ENCODE measurements at regions not wholly inside any gene's neighbourhood (a gene's known extent, or its start where the extent isn't known, plus 50 kb on each side); places are given as distances from the start of the nearest gene placed in this dataset.

DNA sequence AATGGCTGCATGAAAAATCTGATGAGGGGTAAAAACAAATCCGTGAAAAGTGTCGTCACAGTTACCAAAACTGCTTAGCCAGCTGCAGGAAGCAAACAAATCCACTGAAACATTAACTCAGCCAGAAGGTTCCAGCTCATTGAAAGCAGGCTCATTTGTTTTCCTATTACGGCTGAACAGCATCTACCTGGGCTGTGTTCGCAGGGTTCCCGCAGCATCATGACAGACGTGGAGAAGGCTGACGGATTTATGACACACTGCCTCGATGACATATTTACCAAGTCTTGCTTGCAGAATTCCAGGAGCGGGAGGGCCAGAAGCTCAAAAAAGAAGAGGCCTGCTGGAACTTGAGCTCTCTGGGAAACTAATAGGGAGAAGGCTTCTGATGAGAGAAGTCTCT lies 781.1 kb downstream of the RAB28 start:
- no peak for TF ChIP-seq RBFOX2 (IDR thresholded peaks at IDR 0.05; ENCODE audit: low read depth, low read length)
- TF ChIP-seq HDAC2 (CRISPR knock-in tag; IDR thresholded peaks at IDR 0.05), result no peak
- TF ChIP-seq, protein P1, sequence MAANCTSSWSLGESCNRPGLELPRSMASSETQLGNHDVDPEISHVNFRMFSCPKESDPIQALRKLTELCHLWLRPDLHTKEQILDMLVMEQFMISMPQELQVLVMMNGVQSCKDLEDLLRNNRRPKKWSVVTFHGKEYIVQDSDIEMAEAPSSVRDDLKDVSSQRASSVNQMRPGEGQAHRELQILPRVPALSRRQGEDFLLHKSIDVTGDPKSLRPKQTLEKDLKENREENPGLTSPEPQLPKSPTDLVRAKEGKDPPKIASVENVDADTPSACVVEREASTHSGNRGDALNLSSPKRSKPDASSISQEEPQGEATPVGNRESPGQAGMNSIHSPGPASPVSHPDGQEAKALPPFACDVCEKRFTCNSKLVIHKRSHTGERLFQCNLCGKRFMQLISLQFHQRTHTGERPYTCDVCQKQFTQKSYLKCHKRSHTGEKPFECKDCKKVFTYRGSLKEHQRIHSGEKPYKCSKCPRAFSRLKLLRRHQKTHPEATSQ (CRISPR knock-in tag; IDR thresholded peaks at IDR 0.05; ENCODE audit: borderline replicate concordance), result no peak
- no peak for TF ChIP-seq ZNF382 (CRISPR knock-in tag; IDR thresholded peaks at IDR 0.05; ENCODE audit: borderline replicate concordance)
- no peak for TF ChIP-seq EP300 (IDR thresholded peaks at IDR 0.05; ENCODE audit: low read depth in 2 of 2, low read length in 2 of 2)
- no peak for TF ChIP-seq EP300 (CRISPR knock-in tag; IDR thresholded peaks at IDR 0.05; ENCODE audit: borderline replicate concordance)
- no peak for TF ChIP-seq NR1H2 (CRISPR knock-in tag; IDR thresholded peaks at IDR 0.05; ENCODE audit: borderline replicate concordance, low read depth)
- no peak for TF ChIP-seq POLR2A (IDR thresholded peaks at IDR 0.05; ENCODE audit: insufficient read depth in 1 of 2, low read depth in 2 of 2, low read length in 2 of 2)
- TF ChIP-seq ZNF207 (IDR thresholded peaks at IDR 0.05; ENCODE audit: borderline replicate concordance), result no peak
- TF ChIP-seq EHMT2 (IDR thresholded peaks at IDR 0.05; ENCODE audit: borderline replicate concordance, low read depth, low read length), result no peak
- no peak for TF ChIP-seq POLR2AphosphoS5 (IDR thresholded peaks at IDR 0.05; ENCODE audit: low read depth, low read length)
- TF ChIP-seq, protein P2, sequence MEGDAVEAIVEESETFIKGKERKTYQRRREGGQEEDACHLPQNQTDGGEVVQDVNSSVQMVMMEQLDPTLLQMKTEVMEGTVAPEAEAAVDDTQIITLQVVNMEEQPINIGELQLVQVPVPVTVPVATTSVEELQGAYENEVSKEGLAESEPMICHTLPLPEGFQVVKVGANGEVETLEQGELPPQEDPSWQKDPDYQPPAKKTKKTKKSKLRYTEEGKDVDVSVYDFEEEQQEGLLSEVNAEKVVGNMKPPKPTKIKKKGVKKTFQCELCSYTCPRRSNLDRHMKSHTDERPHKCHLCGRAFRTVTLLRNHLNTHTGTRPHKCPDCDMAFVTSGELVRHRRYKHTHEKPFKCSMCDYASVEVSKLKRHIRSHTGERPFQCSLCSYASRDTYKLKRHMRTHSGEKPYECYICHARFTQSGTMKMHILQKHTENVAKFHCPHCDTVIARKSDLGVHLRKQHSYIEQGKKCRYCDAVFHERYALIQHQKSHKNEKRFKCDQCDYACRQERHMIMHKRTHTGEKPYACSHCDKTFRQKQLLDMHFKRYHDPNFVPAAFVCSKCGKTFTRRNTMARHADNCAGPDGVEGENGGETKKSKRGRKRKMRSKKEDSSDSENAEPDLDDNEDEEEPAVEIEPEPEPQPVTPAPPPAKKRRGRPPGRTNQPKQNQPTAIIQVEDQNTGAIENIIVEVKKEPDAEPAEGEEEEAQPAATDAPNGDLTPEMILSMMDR (CRISPR knock-in tag; IDR thresholded peaks at IDR 0.05), result no peak
- TF ChIP-seq, protein P3, sequence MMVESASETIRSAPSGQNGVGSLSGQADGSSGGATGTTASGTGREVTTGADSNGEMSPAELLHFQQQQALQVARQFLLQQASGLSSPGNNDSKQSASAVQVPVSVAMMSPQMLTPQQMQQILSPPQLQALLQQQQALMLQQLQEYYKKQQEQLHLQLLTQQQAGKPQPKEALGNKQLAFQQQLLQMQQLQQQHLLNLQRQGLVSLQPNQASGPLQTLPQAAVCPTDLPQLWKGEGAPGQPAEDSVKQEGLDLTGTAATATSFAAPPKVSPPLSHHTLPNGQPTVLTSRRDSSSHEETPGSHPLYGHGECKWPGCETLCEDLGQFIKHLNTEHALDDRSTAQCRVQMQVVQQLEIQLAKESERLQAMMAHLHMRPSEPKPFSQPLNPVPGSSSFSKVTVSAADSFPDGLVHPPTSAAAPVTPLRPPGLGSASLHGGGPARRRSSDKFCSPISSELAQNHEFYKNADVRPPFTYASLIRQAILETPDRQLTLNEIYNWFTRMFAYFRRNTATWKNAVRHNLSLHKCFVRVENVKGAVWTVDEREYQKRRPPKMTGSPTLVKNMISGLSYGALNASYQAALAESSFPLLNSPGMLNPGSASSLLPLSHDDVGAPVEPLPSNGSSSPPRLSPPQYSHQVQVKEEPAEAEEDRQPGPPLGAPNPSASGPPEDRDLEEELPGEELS (CRISPR knock-in tag; IDR thresholded peaks at IDR 0.05), result no peak
- TF ChIP-seq ZNF292 (CRISPR knock-in tag; IDR thresholded peaks at IDR 0.05; ENCODE audit: borderline replicate concordance, low read depth), result no peak

Measured in HepG2 (cell line).